Panc1 (cell line): ENCODE measurements at regions not wholly inside any gene's neighbourhood (a gene's known extent, or its start where the extent isn't known, plus 50 kb on each side); places are given as distances from the start of the nearest gene placed in this dataset.

Source experiments
- ATAC-seq: fragments of 200-7000 bp; cut with Tn5 transposase; 2 replicates; pipeline ENCODE4 v1.9.1; 2020; ENCODE audit warnings: mild to moderate bottlenecking, moderate library complexity
- BruUV-seq: library from RNA; stranded (reverse); fragments of 400-500 nt; replicated peaks from 2 replicates; lab custom pipeline; 2021; lab: Mats Ljungman, UMichigan
- CTCF ChIA-PET: fragments of 300-600 bp; sonication (Branson Sonifier 250); formaldehyde crosslinking; loops from one replicate; lab custom pipeline; 2022; ENCODE audit warnings: antibody characterized with exemption; lab: Charles Lee
- POLR2A ChIA-PET: fragments of 300-600 bp; sonication (Branson Sonifier 250); formaldehyde crosslinking; loops from one replicate; lab custom pipeline; 2022; ENCODE audit warnings: antibody characterized with exemption; lab: Charles Lee
- DNase-seq: peaks from one replicate; pipeline ENCODE4 v3.0.0-alpha.2; 2010; ENCODE audit warnings: low read depth, low spot score
- H3K27ac ChIP-seq: 2 replicates; pipeline ENCODE4 v1.5.1; 2011; ENCODE audit warnings: mild to moderate bottlenecking, low read length, inconsistent platforms
- H3K27me3 ChIP-seq: fragments of 200-500 bp; sonication (Bioruptor generic); 2 replicates; pipeline ENCODE4 v1.6.0; 2014; ENCODE audit warnings: low read length, inconsistent platforms; ENCODE audit not compliant: control insufficient read depth, insufficient read depth
- H3K36me3 ChIP-seq: fragments of 200-500 bp; sonication (Bioruptor generic); 2 replicates; pipeline ENCODE4 v1.5.1; 2014; ENCODE audit warnings: inconsistent platforms, mild to moderate bottlenecking, low read length, moderate library complexity; ENCODE audit not compliant: control insufficient read depth, insufficient read depth
- H3K4me1 ChIP-seq: 2 replicates; pipeline ENCODE4 v1.5.1; 2011; ENCODE audit warnings: inconsistent platforms, mild to moderate bottlenecking, low read length, moderate library complexity; ENCODE audit not compliant: control insufficient read depth, insufficient read depth
- H3K4me3 ChIP-seq, 2 experiments: 2 replicates each; pipeline ENCODE4 v1.5.1; 2011 to 2012; ENCODE audit warnings: low read depth in 2 of 2, low read length in 2 of 2, mild to moderate bottlenecking in 2 of 2, inconsistent platforms in 1 of 2, moderate library complexity in 1 of 2
- H3K9me3 ChIP-seq: fragments of 200-500 bp; sonication (Bioruptor generic); 2 replicates; pipeline ENCODE4 v1.5.1; 2014; ENCODE audit warnings: low read depth, mild to moderate bottlenecking, inconsistent platforms, low read length, moderate library complexity; ENCODE audit not compliant: control insufficient read depth, insufficient read depth
- POLR2AphosphoS5 ChIP-seq: IDR thresholded peaks from 2 replicates; pipeline ENCODE4 v1.6.1; 2012; ENCODE audit warnings: mild to moderate bottlenecking, low read depth, low read length, moderate library complexity
- SIN3A ChIP-seq: IDR thresholded peaks from 2 replicates; pipeline ENCODE4 v1.6.1; 2012; ENCODE audit warnings: low read depth, mild to moderate bottlenecking, low read length, moderate library complexity, borderline replicate concordance; ENCODE audit not compliant: insufficient read depth
- TCF7L2 ChIP-seq: IDR thresholded peaks from 2 replicates; pipeline ENCODE4 v1.6.1; 2011; ENCODE audit warnings: mild to moderate bottlenecking, low read depth, low read length, inconsistent platforms
- in situ Hi-C: cut with HindIII; loops from 2 replicates; pipeline ENCODE4 v1.10.0; 2016; ENCODE audit warnings: low sequenced_read_pairs, low pct_unique_long_range_greater_than_20kb
- intact Hi-C: fragments of 100-400 bp; cut with micrococcal nuclease; formaldehyde crosslinking; loops from one replicate; pipeline ENCODE4 v1.10.0; 2022; ENCODE audit not compliant: unreplicated experiment
- TF ChIP-seq, protein P1 (sequence below), 2 experiments: IDR thresholded peaks; 2 replicates each; pipeline ENCODE4 v1.6.1; 2011 to 2012; ENCODE audit warnings: low read depth in 2 of 2, control low read depth in 1 of 2, low read length in 1 of 2, mild to moderate bottlenecking in 1 of 2, moderate library complexity in 1 of 2; ENCODE audit not compliant: insufficient read depth in 1 of 2
- TF ChIP-seq, protein P2 (sequence below): fragments of 450-650 bp; IDR thresholded peaks from 2 replicates; pipeline ENCODE4 v1.5.1; 2017; ENCODE audit warnings: mild to moderate bottlenecking

DNA sequence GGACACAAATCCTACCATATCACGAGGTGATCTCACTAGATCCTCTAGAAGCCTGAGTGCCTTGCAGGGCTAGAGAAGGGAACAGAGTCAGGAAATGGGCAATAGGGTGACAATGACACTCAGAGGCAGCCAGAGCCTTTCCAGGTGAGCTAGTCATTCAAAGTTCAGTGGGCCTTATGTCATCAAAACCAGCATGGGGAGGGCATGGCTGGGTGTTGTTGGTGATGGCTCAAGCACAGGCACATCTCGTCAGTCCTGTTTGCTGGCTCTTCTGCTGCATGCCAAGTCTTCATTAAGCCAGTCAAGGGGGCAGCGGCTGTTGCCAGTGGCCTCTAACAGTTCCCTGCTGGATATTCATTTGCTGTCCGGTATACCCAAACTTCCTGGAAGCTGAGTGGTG, 99.6 kb upstream of the USP24 start:
- Histone ChIP-seq H3K9me3 (no peaks in the 10 kb centered on the region), H3K4me1 (peaks cover 13% of the 10 kb centered on the region), H3K27ac (no peak overlapping the region), H3K4me3 (no peak overlapping the region), H3K27me3 (no peaks in the 10 kb centered on the region), H3K36me3 (no peaks in the 10 kb centered on the region)
- ChIA-PET CTCF (no interaction called here), POLR2A (no interaction called here)
- intact Hi-C loops (no loop called here), in situ Hi-C loops (no loop called here)
- ATAC-seq (no peak), DNase-seq (no peak)
- BruUV-seq: no TSS peak
- TF ChIP-seq, protein P1, sequence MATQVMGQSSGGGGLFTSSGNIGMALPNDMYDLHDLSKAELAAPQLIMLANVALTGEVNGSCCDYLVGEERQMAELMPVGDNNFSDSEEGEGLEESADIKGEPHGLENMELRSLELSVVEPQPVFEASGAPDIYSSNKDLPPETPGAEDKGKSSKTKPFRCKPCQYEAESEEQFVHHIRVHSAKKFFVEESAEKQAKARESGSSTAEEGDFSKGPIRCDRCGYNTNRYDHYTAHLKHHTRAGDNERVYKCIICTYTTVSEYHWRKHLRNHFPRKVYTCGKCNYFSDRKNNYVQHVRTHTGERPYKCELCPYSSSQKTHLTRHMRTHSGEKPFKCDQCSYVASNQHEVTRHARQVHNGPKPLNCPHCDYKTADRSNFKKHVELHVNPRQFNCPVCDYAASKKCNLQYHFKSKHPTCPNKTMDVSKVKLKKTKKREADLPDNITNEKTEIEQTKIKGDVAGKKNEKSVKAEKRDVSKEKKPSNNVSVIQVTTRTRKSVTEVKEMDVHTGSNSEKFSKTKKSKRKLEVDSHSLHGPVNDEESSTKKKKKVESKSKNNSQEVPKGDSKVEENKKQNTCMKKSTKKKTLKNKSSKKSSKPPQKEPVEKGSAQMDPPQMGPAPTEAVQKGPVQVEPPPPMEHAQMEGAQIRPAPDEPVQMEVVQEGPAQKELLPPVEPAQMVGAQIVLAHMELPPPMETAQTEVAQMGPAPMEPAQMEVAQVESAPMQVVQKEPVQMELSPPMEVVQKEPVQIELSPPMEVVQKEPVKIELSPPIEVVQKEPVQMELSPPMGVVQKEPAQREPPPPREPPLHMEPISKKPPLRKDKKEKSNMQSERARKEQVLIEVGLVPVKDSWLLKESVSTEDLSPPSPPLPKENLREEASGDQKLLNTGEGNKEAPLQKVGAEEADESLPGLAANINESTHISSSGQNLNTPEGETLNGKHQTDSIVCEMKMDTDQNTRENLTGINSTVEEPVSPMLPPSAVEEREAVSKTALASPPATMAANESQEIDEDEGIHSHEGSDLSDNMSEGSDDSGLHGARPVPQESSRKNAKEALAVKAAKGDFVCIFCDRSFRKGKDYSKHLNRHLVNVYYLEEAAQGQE (IDR thresholded peaks at IDR 0.05; ENCODE audit: insufficient read depth in 1 of 2, low read depth in 2 of 2, low read length in 1 of 2): no peak
- TF ChIP-seq, protein P2, sequence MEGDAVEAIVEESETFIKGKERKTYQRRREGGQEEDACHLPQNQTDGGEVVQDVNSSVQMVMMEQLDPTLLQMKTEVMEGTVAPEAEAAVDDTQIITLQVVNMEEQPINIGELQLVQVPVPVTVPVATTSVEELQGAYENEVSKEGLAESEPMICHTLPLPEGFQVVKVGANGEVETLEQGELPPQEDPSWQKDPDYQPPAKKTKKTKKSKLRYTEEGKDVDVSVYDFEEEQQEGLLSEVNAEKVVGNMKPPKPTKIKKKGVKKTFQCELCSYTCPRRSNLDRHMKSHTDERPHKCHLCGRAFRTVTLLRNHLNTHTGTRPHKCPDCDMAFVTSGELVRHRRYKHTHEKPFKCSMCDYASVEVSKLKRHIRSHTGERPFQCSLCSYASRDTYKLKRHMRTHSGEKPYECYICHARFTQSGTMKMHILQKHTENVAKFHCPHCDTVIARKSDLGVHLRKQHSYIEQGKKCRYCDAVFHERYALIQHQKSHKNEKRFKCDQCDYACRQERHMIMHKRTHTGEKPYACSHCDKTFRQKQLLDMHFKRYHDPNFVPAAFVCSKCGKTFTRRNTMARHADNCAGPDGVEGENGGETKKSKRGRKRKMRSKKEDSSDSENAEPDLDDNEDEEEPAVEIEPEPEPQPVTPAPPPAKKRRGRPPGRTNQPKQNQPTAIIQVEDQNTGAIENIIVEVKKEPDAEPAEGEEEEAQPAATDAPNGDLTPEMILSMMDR: no peak
- TF ChIP-seq TCF7L2: no peak
- no peak for TF ChIP-seq SIN3A
- TF ChIP-seq POLR2AphosphoS5: no peak

DNA sequence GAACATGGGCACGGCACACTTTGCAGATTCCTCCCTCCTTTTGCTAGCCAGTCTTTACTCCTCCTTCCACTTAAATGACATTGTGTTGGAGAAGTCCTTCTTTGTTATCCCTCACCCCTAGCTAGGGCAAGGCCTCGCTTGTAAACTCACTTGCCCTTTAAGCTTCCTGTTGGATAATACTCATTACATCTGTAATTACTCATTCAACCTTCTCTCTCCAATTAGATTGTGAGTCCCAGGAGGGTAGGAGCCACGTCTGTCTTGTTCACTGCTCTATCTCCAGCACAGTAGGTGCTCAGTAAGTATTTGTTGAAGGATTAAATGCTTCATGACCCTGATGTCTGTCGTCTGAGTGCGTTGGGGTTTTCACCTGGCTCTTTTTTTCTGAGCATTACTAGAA, 98.7 kb upstream of the USP24 start:
- TF ChIP-seq POLR2AphosphoS5 (no peak), TCF7L2 (no peak), SIN3A (no peak)
- TF ChIP-seq, protein P2: no peak
- TF ChIP-seq, protein P1 (IDR thresholded peaks at IDR 0.05; ENCODE audit: insufficient read depth in 1 of 2, low read depth in 2 of 2, low read length in 1 of 2): no peak
- ChIA-PET POLR2A (no interaction called here), CTCF (no interaction called here)
- no peak for DNase-seq
- in situ Hi-C loops (no loop called here), intact Hi-C loops (no loop called here)
- no peak for ATAC-seq
- no peaks in the 10 kb centered on the region for H3K9me3 ChIP-seq
- H3K4me3 ChIP-seq: no peak overlapping the region
- H3K36me3 ChIP-seq: no peaks in the 10 kb centered on the region
- H3K27me3 ChIP-seq: no peaks in the 10 kb centered on the region
- H3K27ac ChIP-seq: no peak overlapping the region
- no TSS peak for BruUV-seq
- peaks cover 13% of the 10 kb centered on the region for H3K4me1 ChIP-seq
